OCI-LY3 (cell line): ENCODE measurements at regions not wholly inside any gene's neighbourhood (a gene's known extent, or its start where the extent isn't known, plus 50 kb on each side); places are given as distances from the start of the nearest gene placed in this dataset.
A peak's percentile ranks its signal among the peaks of the same experiment; 100 is the strongest.

Source experiments
- H2AFZ ChIP-seq: fragments of 200-600, 300-600 bp; shearing (Covaris generic); 2 replicates; pipeline ENCODE4 v1.6.0; 2014; ENCODE audit warnings: antibody characterized with exemption, low read depth, low read length
- H3K27ac ChIP-seq: fragments of 200-600, 300-600 bp; sonication (generic); 2 replicates; pipeline ENCODE4 v1.5.1; 2014; ENCODE audit warnings: mild to moderate bottlenecking, low read length, moderate library complexity, mixed read lengths
- H3K27me3 ChIP-seq: fragments of 200-600, 300-600 bp; sonication (generic); 2 replicates; pipeline ENCODE4 v1.6.1; 2014; ENCODE audit warnings: low read depth, low read length, mixed read lengths
- H3K36me3 ChIP-seq: fragments of 200-600, 300-600 bp; sonication (generic); replicated peaks from 2 replicates; pipeline ENCODE3; 2014; ENCODE audit warnings: low read depth, low read length, mixed read lengths
- H3K4me1 ChIP-seq: fragments of 300-600, 200-600 bp; sonication (generic); 2 replicates; pipeline ENCODE4 v1.6.1; 2014; ENCODE audit warnings: low read length, mixed read lengths
- H3K4me2 ChIP-seq: fragments of 200-600, 300-600 bp; sonication (generic); 2 replicates; pipeline ENCODE4 v1.6.1; 2014; ENCODE audit warnings: low read length, mixed read lengths
- H3K4me3 ChIP-seq: fragments of 300-600, 200-600 bp; sonication (generic); 2 replicates; pipeline ENCODE4 v1.5.1; 2014; ENCODE audit warnings: antibody characterized with exemption, mild to moderate bottlenecking, low read length, moderate library complexity
- H3K79me2 ChIP-seq: fragments of 300-600, 200-600 bp; shearing (Covaris generic); 2 replicates; pipeline ENCODE4 v1.6.1; 2014; ENCODE audit warnings: mild to moderate bottlenecking, low read length, mixed read lengths
- H3K9ac ChIP-seq: fragments of 300-600, 200-600 bp; shearing (Covaris generic); 2 replicates; pipeline ENCODE4 v1.6.0; 2014; ENCODE audit warnings: mild to moderate bottlenecking, low read length, moderate library complexity
- H3K9me3 ChIP-seq: fragments of 200-600, 300-600 bp; shearing (Covaris generic); 2 replicates; pipeline ENCODE4 v1.6.1; 2014; ENCODE audit warnings: low read length, mixed read lengths; ENCODE audit not compliant: insufficient read depth
- H4K20me1 ChIP-seq: fragments of 200-600, 300-600 bp; sonication (generic); 2 replicates; pipeline ENCODE4 v1.6.1; 2016; ENCODE audit warnings: low read length, mixed read lengths; ENCODE audit not compliant: insufficient read depth
- CTCF ChIP-seq: fragments of 200-600, 300-600 bp; sonication (generic); IDR thresholded peaks from 2 replicates; pipeline ENCODE4 v1.5.1; 2014; ENCODE audit warnings: antibody characterized with exemption, low read length, low read depth
- EZH2phosphoT487 ChIP-seq: fragments of 200-600 bp; shearing (Covaris generic); IDR thresholded peaks from 2 replicates; pipeline ENCODE4 v1.6.1; 2018; ENCODE audit warnings: antibody characterized with exemption, mixed run types, low read depth

GRCh38 chrX:134148172-134148692 lies 88.8 kb upstream of the CCDC160 start:
- peak overlapping the region; percentile 43 for H3K4me3 ChIP-seq
- no peaks in the 10 kb centered on the region for H4K20me1 ChIP-seq
- TF ChIP-seq CTCF, result no peak
- no peak for TF ChIP-seq EZH2phosphoT487
- H3K36me3 ChIP-seq, result no peaks in the 10 kb centered on the region
- H3K4me1 ChIP-seq, result peaks cover 3% of the 10 kb centered on the region; the same call in 1 of the 2 replicates
- no peaks in the 10 kb centered on the region for H3K27me3 ChIP-seq
- no peaks in the 10 kb centered on the region for H3K79me2 ChIP-seq
- H3K9me3 ChIP-seq, result no peaks in the 10 kb centered on the region
- peak overlapping the region; percentile 84 for H2AFZ ChIP-seq
- no peak overlapping the region for H3K9ac ChIP-seq
- peak overlapping the region; percentile 63 for H3K4me2 ChIP-seq
- no peak overlapping the region for H3K27ac ChIP-seq

GRCh38 chrX:134158821-134159512 lies 78.0 kb upstream of the CCDC160 start:
- Histone ChIP-seq H3K27me3 (no peaks in the 10 kb centered on the region), H3K27ac (no peak overlapping the region), H3K9ac (no peak overlapping the region), H3K79me2 (no peaks in the 10 kb centered on the region), H3K4me1 (peaks cover 41% of the 10 kb centered on the region), H3K4me3 (no peak overlapping the region), H4K20me1 (no peaks in the 10 kb centered on the region), H2AFZ (no peak overlapping the region), H3K9me3 (no peaks in the 10 kb centered on the region), H3K4me2 (no peak overlapping the region), H3K36me3 (no peaks in the 10 kb centered on the region)
- TF ChIP-seq CTCF (no peak), EZH2phosphoT487 (no peak)

GRCh38 chrX:134161162-134161561 lies 75.8 kb upstream of the CCDC160 start:
- peak overlapping the region; percentile 50 for H3K4me3 ChIP-seq
- no peak for TF ChIP-seq CTCF
- TF ChIP-seq EZH2phosphoT487, result no peak
- no peaks in the 10 kb centered on the region for H3K79me2 ChIP-seq

GRCh38 chrX:134162032-134162431 lies 75.0 kb upstream of the CCDC160 start:
- Histone ChIP-seq H3K4me1 (peaks cover 41% of the 10 kb centered on the region), H3K9ac (no peak overlapping the region; the same call in 1 of the 2 replicates), H3K4me2 (peak overlapping the region; percentile 71), H3K27me3 (no peaks in the 10 kb centered on the region), H3K36me3 (no peaks in the 10 kb centered on the region), H4K20me1 (no peaks in the 10 kb centered on the region), H3K27ac (peak overlapping the region; percentile 84), H3K4me3 (no peak overlapping the region; the same call in 1 of the 2 replicates), H2AFZ (peak overlapping the region; percentile 74; the same call in 1 of the 2 replicates), H3K79me2 (no peaks in the 10 kb centered on the region), H3K9me3 (no peaks in the 10 kb centered on the region)
- TF ChIP-seq CTCF (no peak), EZH2phosphoT487 (no peak)

More at GRCh38 chrX:134161162-134161561, 75.8 kb upstream of the CCDC160 start:
- H3K4me1 ChIP-seq, result peaks cover 41% of the 10 kb centered on the region
- no peaks in the 10 kb centered on the region for H4K20me1 ChIP-seq
- peak overlapping the region; percentile 71 for H3K4me2 ChIP-seq
- no peaks in the 10 kb centered on the region for H3K27me3 ChIP-seq
- H3K36me3 ChIP-seq, result no peaks in the 10 kb centered on the region
- H3K27ac ChIP-seq, result peak overlapping the region; percentile 84
- peak overlapping the region; percentile 54 for H3K9ac ChIP-seq
- peak overlapping the region; percentile 52; the same call in 1 of the 2 replicates for H2AFZ ChIP-seq
- H3K9me3 ChIP-seq, result no peaks in the 10 kb centered on the region
